ENCODE measurements at regions not wholly inside any gene's neighbourhood (a gene's known extent, or its start where the extent isn't known, plus 50 kb on each side); places are given as distances from the start of the nearest gene placed in this dataset.

- DNase-seq (ENCODE audit: low read depth, low spot score) (no peak), ATAC-seq (no peak), FAIRE-seq (no peak)
- POLR2A ChIA-PET, result no interaction called here
- Histone ChIP-seq H3K4me1 (ENCODE audit: control insufficient read depth, insufficient read depth, low read length) (peaks cover 11% of the 10 kb centered on the region), H3K9ac (ENCODE audit: control insufficient read depth, insufficient read depth, low read length) (no peak overlapping the region), H3K4me2 (ENCODE audit: control insufficient read depth, insufficient read depth) (no peak overlapping the region), H3K79me2 (ENCODE audit: control insufficient read depth, insufficient read depth, low read length) (no peaks in the 10 kb centered on the region), H3K9me3 (replicated peaks; ENCODE audit: control insufficient read depth, insufficient read depth, low read length) (no peaks in the 10 kb centered on the region), H3K27me3 (replicated peaks in 1 of 2; ENCODE audit: control insufficient read depth in 2 of 2, insufficient read depth in 2 of 2, low read length in 1 of 2) (no peaks in the 10 kb centered on the region), H3K36me3 (ENCODE audit: control insufficient read depth in 2 of 2, insufficient read depth in 2 of 2, low read length in 1 of 2) (no peaks in the 10 kb centered on the region), H3K4me3 (no peak overlapping the region), H2AFZ (ENCODE audit: control insufficient read depth, low read depth, low read length) (no peak overlapping the region), H4K20me1 (ENCODE audit: control insufficient read depth, insufficient read depth) (no peaks in the 10 kb centered on the region), H3K27ac (ENCODE audit: control insufficient read depth, insufficient read depth) (no peak overlapping the region)
- BruUV-seq (replicated peaks), result no TSS peak
- in situ Hi-C loops (cut with MboI), result loop anchor here (5.0 to 25.0 kb wide), 2 partner anchors 223 to 728 kb away; partner anchors contain the start of gene FGFBP2
- TF ChIP-seq, protein P1, sequence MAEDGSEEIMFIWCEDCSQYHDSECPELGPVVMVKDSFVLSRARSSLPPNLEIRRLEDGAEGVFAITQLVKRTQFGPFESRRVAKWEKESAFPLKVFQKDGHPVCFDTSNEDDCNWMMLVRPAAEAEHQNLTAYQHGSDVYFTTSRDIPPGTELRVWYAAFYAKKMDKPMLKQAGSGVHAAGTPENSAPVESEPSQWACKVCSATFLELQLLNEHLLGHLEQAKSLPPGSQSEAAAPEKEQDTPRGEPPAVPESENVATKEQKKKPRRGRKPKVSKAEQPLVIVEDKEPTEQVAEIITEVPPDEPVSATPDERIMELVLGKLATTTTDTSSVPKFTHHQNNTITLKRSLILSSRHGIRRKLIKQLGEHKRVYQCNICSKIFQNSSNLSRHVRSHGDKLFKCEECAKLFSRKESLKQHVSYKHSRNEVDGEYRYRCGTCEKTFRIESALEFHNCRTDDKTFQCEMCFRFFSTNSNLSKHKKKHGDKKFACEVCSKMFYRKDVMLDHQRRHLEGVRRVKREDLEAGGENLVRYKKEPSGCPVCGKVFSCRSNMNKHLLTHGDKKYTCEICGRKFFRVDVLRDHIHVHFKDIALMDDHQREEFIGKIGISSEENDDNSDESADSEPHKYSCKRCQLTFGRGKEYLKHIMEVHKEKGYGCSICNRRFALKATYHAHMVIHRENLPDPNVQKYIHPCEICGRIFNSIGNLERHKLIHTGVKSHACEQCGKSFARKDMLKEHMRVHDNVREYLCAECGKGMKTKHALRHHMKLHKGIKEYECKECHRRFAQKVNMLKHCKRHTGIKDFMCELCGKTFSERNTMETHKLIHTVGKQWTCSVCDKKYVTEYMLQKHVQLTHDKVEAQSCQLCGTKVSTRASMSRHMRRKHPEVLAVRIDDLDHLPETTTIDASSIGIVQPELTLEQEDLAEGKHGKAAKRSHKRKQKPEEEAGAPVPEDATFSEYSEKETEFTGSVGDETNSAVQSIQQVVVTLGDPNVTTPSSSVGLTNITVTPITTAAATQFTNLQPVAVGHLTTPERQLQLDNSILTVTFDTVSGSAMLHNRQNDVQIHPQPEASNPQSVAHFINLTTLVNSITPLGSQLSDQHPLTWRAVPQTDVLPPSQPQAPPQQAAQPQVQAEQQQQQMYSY (CRISPR knock-in tag; IDR thresholded peaks at IDR 0.05), result no peak
- TF ChIP-seq IKZF1 (conservative IDR thresholded peaks at IDR 0.05) (no peak), CREB1 (IDR thresholded peaks at IDR 0.05; ENCODE audit: low read depth) (no peak), NR2C1 (IDR thresholded peaks at IDR 0.05) (no peak), JUND (IDR thresholded peaks at IDR 0.05; ENCODE audit: low read depth, low read length) (no peak)
- SMC1A ChIA-PET (ENCODE audit: uncharacterized antibody, unreplicated experiment), result no interaction called here
- intact Hi-C loops (cut with micrococcal nuclease; ENCODE audit: unreplicated experiment), result loop anchor here (10.0 kb wide), 1 partner anchor 481 kb away; no protein-coding TSS in a partner anchor
- WGBS (ENCODE audit: insufficient coverage, insufficient replicate concordance, low lambda C conversion rate, missing lambda C conversion rate), result 55% methylated on average over 7 of the region's 7 CpGs
- CTCF ChIA-PET, result interaction anchor here (2.7 to 5.6 kb wide), 3 partner anchors 20 to 223 kb away, joined by 12 to 50 read pairs (median 41); no protein-coding TSS in a partner anchor
- RAD21 ChIA-PET (ENCODE audit: unreplicated experiment), result no interaction called here
Measured at GRCh38 chr4:15234116-15234855, 193.5 kb upstream of the C1QTNF7 start.
